NT2/D1 (cell line): ENCODE measurements at regions not wholly inside any gene's neighbourhood (a gene's known extent, or its start where the extent isn't known, plus 50 kb on each side); places are given as distances from the start of the nearest gene placed in this dataset.
A peak's percentile ranks its signal among the peaks of the same experiment; 100 is the strongest.

Experiments
- DNase-seq: peaks from one replicate; pipeline ENCODE4 v3.0.0-alpha.2; 2011; ENCODE audit warnings: low read depth, low spot score
- H3K27me3 ChIP-seq: 2 replicates; pipeline ENCODE4 v1.6.0; 2011; ENCODE audit warnings: mild to moderate bottlenecking; ENCODE audit not compliant: insufficient read length, insufficient read depth
- H3K36me3 ChIP-seq: 2 replicates; pipeline ENCODE4 v1.6.1; 2011; ENCODE audit warnings: mild to moderate bottlenecking, low read length, mixed read lengths; ENCODE audit not compliant: insufficient read depth, insufficient read length
- H3K4me1 ChIP-seq: 2 replicates; pipeline ENCODE4 v1.5.1; 2011; ENCODE audit not compliant: insufficient read depth, insufficient read length
- H3K4me3 ChIP-seq: 2 replicates; pipeline ENCODE4 v1.5.1; 2011; ENCODE audit warnings: low read depth; ENCODE audit not compliant: insufficient read length
- H3K9ac ChIP-seq: 2 replicates; pipeline ENCODE4 v1.6.0; 2011; ENCODE audit warnings: low read depth; ENCODE audit not compliant: insufficient read length
- H3K9me3 ChIP-seq: 2 replicates; pipeline ENCODE4 v1.5.1; 2011; ENCODE audit warnings: mild to moderate bottlenecking, low read length; ENCODE audit not compliant: insufficient read depth
- SUZ12 ChIP-seq: IDR thresholded peaks from 2 replicates; pipeline ENCODE4 v1.6.1; 2011; ENCODE audit not compliant: insufficient read length, insufficient read depth; ENCODE audit errors: extremely low read depth
- YY1 ChIP-seq: IDR thresholded peaks from 2 replicates; pipeline ENCODE4 v1.6.1; 2011; ENCODE audit not compliant: insufficient read length, insufficient read depth
- ZNF274 ChIP-seq: IDR thresholded peaks from 2 replicates; pipeline ENCODE4 v1.6.1; 2011; ENCODE audit warnings: mild to moderate bottlenecking, low read depth, low read length

- no peaks in the 10 kb centered on the region for H3K27me3 ChIP-seq
- H3K36me3 ChIP-seq, result no peaks in the 10 kb centered on the region
- no peak overlapping the region for H3K9ac ChIP-seq
- H3K4me3 ChIP-seq, result no peak overlapping the region
- no peak for DNase-seq
- no peak for TF ChIP-seq YY1
- no peak for TF ChIP-seq ZNF274
- TF ChIP-seq SUZ12, result no peak
- 0 out of 2 replicates have a peak, but pooled peaks cover 6% of the 10 kb centered on the region for H3K9me3 ChIP-seq
- H3K4me1 ChIP-seq, result no peaks in the 10 kb centered on the region
Measured at GRCh38 chr1:184260382-184260781, 126.4 kb upstream of the C1orf21 start.

- no peak overlapping the region for H3K9ac ChIP-seq
- H3K9me3 ChIP-seq, result 0 out of 2 replicates have a peak, but pooled peaks cover 6% of the 10 kb centered on the region
- DNase-seq, result no peak
- no peaks in the 10 kb centered on the region for H3K36me3 ChIP-seq
- no peaks in the 10 kb centered on the region for H3K27me3 ChIP-seq
- no peaks in the 10 kb centered on the region for H3K4me1 ChIP-seq
- no peak overlapping the region for H3K4me3 ChIP-seq
- no peak for TF ChIP-seq ZNF274
Measured at GRCh38 chr1:184262109-184262508, 124.7 kb upstream of the C1orf21 start.

DNA sequence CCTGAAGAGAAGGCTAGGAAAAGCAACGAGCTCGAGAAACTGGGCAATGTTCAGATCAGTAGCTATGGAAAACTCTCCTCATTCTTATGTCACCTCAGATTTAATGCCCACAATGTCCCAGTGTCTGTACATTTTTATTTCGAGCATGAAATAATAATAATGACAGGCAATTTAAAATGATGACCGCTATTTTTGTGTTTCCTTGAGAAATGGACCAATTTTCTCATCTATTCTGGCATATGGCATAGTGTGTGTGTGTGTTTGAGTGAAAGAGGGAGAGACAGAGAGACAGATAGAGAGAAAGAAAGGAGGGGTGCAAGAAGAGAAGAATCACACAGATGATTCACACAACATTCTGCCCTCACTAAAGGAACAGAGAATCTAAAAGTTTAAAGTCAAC, 119.1 kb upstream of the C1orf21 start:
- Histone ChIP-seq H3K4me1 (no peaks in the 10 kb centered on the region), H3K36me3 (no peaks in the 10 kb centered on the region), H3K4me3 (no peak overlapping the region), H3K9me3 (no peaks in the 10 kb centered on the region), H3K9ac (no peak overlapping the region), H3K27me3 (no peaks in the 10 kb centered on the region)
- no peak for DNase-seq
- TF ChIP-seq SUZ12 (no peak), YY1 (no peak), ZNF274 (no peak)

GRCh38 chr1:184270556-184270955, 116.3 kb upstream of the C1orf21 start:
- Histone ChIP-seq H3K4me1 (no peaks in the 10 kb centered on the region), H3K36me3 (no peaks in the 10 kb centered on the region), H3K9me3 (no peaks in the 10 kb centered on the region), H3K27me3 (no peaks in the 10 kb centered on the region), H3K4me3 (no peak overlapping the region), H3K9ac (no peak overlapping the region)
- no peak for TF ChIP-seq SUZ12
- no peak for TF ChIP-seq ZNF274
- no peak for TF ChIP-seq YY1
- DNase-seq, result peak; percentile 44

- no peaks in the 10 kb centered on the region for H3K27me3 ChIP-seq
- TF ChIP-seq SUZ12, result no peak
- TF ChIP-seq YY1, result no peak
- TF ChIP-seq ZNF274, result no peak
- no peak overlapping the region for H3K4me3 ChIP-seq
- no peaks in the 10 kb centered on the region for H3K4me1 ChIP-seq
- no peak for DNase-seq
- no peak overlapping the region for H3K9ac ChIP-seq
- H3K9me3 ChIP-seq, result no peaks in the 10 kb centered on the region
- no peaks in the 10 kb centered on the region for H3K36me3 ChIP-seq
Measured at GRCh38 chr1:184272175-184272866, 114.5 kb upstream of the C1orf21 start.

DNA sequence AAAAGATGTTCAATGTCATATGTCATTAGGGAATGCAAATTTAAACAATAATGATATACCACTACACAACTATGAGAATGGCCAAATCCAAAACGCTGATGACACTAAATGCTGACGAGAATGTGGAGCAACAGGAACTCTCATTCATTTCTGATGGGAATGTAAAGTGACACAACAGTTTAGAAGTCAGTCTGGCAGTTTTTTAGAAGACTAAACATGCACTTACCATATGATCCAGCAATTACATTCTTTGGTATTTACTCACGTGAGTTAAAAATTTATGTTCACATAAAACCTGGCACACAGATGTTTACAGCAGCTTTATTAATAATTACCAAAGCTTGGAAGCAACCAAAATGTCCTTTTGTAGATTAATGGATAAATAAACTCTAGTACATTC, 110.4 kb upstream of the C1orf21 start:
- H3K4me1 ChIP-seq, result no peaks in the 10 kb centered on the region
- H3K9ac ChIP-seq, result no peak overlapping the region
- H3K4me3 ChIP-seq, result no peak overlapping the region
- TF ChIP-seq YY1 (no peak), SUZ12 (no peak), ZNF274 (no peak)
- H3K36me3 ChIP-seq, result no peaks in the 10 kb centered on the region
- DNase-seq, result no peak
- H3K9me3 ChIP-seq, result no peaks in the 10 kb centered on the region
- H3K27me3 ChIP-seq, result no peaks in the 10 kb centered on the region

GRCh38 chr1:184279911-184280458, 106.8 kb upstream of the C1orf21 start:
- Histone ChIP-seq H3K4me1 (no peaks in the 10 kb centered on the region), H3K27me3 (no peaks in the 10 kb centered on the region), H3K4me3 (no peak overlapping the region), H3K9me3 (no peaks in the 10 kb centered on the region), H3K9ac (no peak overlapping the region), H3K36me3 (no peaks in the 10 kb centered on the region)
- DNase-seq, result no peak
- TF ChIP-seq ZNF274 (no peak), YY1 (no peak), SUZ12 (no peak)
